Endothelial cell of umbilical vein (primary cell): ENCODE measurements at regions not wholly inside any gene's neighbourhood (a gene's known extent, or its start where the extent isn't known, plus 50 kb on each side); places are given as distances from the start of the nearest gene placed in this dataset.

Experiments
- EZH2 ChIP-seq: IDR thresholded peaks from 2 replicates; pipeline ENCODE4 v1.6.1; 2012; ENCODE audit warnings: borderline replicate concordance, low read depth, mild to moderate bottlenecking, moderate library complexity, low read length, inconsistent platforms; ENCODE audit not compliant: severe bottlenecking
- FOS ChIP-seq: IDR thresholded peaks from 2 replicates; pipeline ENCODE4 v1.6.1; 2011; ENCODE audit warnings: mild to moderate bottlenecking, low read length, moderate library complexity, borderline replicate concordance; ENCODE audit not compliant: insufficient read depth
- GATA2 ChIP-seq: IDR thresholded peaks from 2 replicates; pipeline ENCODE4 v1.7.0; 2011; ENCODE audit warnings: low read depth, mild to moderate bottlenecking, moderate library complexity, mixed read lengths, low read length; ENCODE audit not compliant: insufficient read length, insufficient read depth
- POLR2A ChIP-seq: IDR thresholded peaks from 2 replicates; pipeline ENCODE4 v1.6.1; 2012; ENCODE audit warnings: low read depth, mild to moderate bottlenecking, control low read depth, low read length
- POLR2AphosphoS5 ChIP-seq: IDR thresholded peaks from 2 replicates; pipeline ENCODE4 v1.6.1; 2012; ENCODE audit warnings: low read depth, mild to moderate bottlenecking, control low read depth, low read length, moderate library complexity; ENCODE audit not compliant: insufficient read depth
- TF ChIP-seq, protein P1 (sequence below): IDR thresholded peaks from 2 replicates; pipeline ENCODE4 v1.6.1; 2011; ENCODE audit not compliant: insufficient read depth, insufficient read length
- TF ChIP-seq, protein P2 (sequence below), 2 donors: IDR thresholded peaks; 1 replicate in 1 of 2; 2 replicates in 1 of 2; pipeline ENCODE4 v1.5.1; 2011; ENCODE audit warnings: low read length in 2 of 2, mild to moderate bottlenecking in 2 of 2, moderate library complexity in 2 of 2, control low read depth in 1 of 2, inconsistent platforms in 1 of 2, low read depth in 1 of 2; ENCODE audit not compliant: insufficient read depth in 1 of 2; ENCODE audit errors: extremely low read depth in 1 of 2

DNA sequence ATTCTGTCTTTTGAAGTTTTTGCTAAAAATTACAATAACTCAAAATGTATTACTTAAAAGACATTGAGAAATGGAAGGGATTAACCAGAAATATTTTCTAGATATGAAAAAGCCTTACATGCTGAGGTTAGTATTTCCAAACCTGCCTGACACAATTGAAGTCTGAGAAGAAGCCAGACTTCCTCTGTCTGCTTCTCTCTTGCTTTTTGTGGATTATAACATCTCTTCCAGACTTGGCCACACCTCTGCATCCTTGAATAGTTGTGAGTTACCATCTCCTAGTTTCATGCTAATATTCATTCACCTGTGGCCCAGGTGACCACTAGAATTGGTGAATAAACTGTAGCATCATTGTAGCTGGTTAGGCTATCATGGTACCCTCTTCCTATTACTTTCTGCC lies 497.6 kb downstream of the SLC16A7 start:
- TF ChIP-seq, protein P1, sequence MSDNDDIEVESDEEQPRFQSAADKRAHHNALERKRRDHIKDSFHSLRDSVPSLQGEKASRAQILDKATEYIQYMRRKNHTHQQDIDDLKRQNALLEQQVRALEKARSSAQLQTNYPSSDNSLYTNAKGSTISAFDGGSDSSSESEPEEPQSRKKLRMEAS = no peak
- TF ChIP-seq, protein P2, sequence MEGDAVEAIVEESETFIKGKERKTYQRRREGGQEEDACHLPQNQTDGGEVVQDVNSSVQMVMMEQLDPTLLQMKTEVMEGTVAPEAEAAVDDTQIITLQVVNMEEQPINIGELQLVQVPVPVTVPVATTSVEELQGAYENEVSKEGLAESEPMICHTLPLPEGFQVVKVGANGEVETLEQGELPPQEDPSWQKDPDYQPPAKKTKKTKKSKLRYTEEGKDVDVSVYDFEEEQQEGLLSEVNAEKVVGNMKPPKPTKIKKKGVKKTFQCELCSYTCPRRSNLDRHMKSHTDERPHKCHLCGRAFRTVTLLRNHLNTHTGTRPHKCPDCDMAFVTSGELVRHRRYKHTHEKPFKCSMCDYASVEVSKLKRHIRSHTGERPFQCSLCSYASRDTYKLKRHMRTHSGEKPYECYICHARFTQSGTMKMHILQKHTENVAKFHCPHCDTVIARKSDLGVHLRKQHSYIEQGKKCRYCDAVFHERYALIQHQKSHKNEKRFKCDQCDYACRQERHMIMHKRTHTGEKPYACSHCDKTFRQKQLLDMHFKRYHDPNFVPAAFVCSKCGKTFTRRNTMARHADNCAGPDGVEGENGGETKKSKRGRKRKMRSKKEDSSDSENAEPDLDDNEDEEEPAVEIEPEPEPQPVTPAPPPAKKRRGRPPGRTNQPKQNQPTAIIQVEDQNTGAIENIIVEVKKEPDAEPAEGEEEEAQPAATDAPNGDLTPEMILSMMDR (IDR thresholded peaks at IDR 0.05; ENCODE audit: extremely low read depth in 1 of 2, insufficient read depth in 1 of 2, low read depth in 1 of 2, low read length in 2 of 2) = no peak
- TF ChIP-seq GATA2 (no peak), POLR2A (no peak), POLR2AphosphoS5 (no peak), EZH2 (no peak), FOS (no peak)
